Transverse colon (tissue), 4 donors: ENCODE measurements at regions not wholly inside any gene's neighbourhood (a gene's known extent, or its start where the extent isn't known, plus 50 kb on each side); places are given as distances from the start of the nearest gene placed in this dataset.

Experiments used
- DNase-seq: peaks from one replicate; pipeline ENCODE4 v3.0.0-alpha.2; 2019
- H3K27ac ChIP-seq, 4 donors: fragments of 200-600 bp; sonication (generic); 2 replicates each; pipeline ENCODE4 v1.5.1; 2016 to 2018; ENCODE audit warnings: inconsistent platforms in 4 of 4
- H3K27me3 ChIP-seq: fragments of 200-600 bp; sonication (generic); 2 replicates; pipeline ENCODE4 v1.5.1; 2017; ENCODE audit warnings: inconsistent platforms
- H3K36me3 ChIP-seq, 4 donors: fragments of 200-600 bp; sonication (generic); 2 replicates each; pipeline ENCODE4 v1.5.1; 2017 to 2019; ENCODE audit warnings: inconsistent platforms in 4 of 4
- H3K4me1 ChIP-seq, 4 donors: fragments of 200-600 bp; sonication (generic); 2 replicates each; pipeline ENCODE4 v1.5.1; 2017 to 2020; ENCODE audit warnings: inconsistent platforms in 4 of 4
- H3K4me3 ChIP-seq, 4 donors: fragments of 200-600 bp; sonication (generic); 1 replicate in 1 of 4; 2 replicates in 3 of 4; pipeline versions ENCODE4 v1.5.1 to v1.6.1; 2017 to 2019; ENCODE audit warnings: inconsistent platforms in 4 of 4
- H3K9me3 ChIP-seq, 2 donors: fragments of 200-600 bp; sonication (generic); 2 replicates each; pipeline ENCODE4 v1.5.1; 2017 to 2019; ENCODE audit warnings: inconsistent platforms in 2 of 2
- CTCF ChIP-seq, 5 experiments: fragments of 200-600 bp in 3 of 5; fragments of 450-650 bp in 2 of 5; sonication (generic) in 3 of 5; IDR thresholded peaks; 1 replicate in 2 of 5; 2 replicates in 3 of 5; pipeline ENCODE4 v1.5.1; 2016 to 2017; ENCODE audit warnings: antibody characterized with exemption in 5 of 5, inconsistent platforms in 3 of 5, mild to moderate bottlenecking in 2 of 5, moderate library complexity in 1 of 5
- EP300 ChIP-seq: sonication (generic); formaldehyde crosslinking; IDR thresholded peaks from one replicate; pipeline ENCODE4 v1.6.1; 2017; ENCODE audit warnings: antibody characterized with exemption, low read depth
- POLR2A ChIP-seq: fragments of 450-650 bp; IDR thresholded peaks from one replicate; pipeline ENCODE4 v1.6.1; 2016; ENCODE audit warnings: antibody characterized with exemption, mild to moderate bottlenecking, moderate library complexity
- POLR2AphosphoS5 ChIP-seq, 3 donors: sonication (generic); formaldehyde crosslinking; IDR thresholded peaks; one replicate each; pipeline ENCODE4 v1.6.1; 2016; ENCODE audit warnings: antibody characterized with exemption in 3 of 3
- WGBS, 2 donors: methylation state at CpG; one replicate each; pipeline ENCODE4 v1.1.5; 2018; ENCODE audit warnings: low coverage in 1 of 2; 5-methylcytosine and 5-hydroxymethylcytosine counted together
- in situ Hi-C, 4 donors: fragments of 200-750 bp; cut with MboI; loops; one replicate each; pipeline versions ENCODE4 v1.15.0 to v1.15.1; 2017; ENCODE audit warnings: low sequenced_read_pairs in 3 of 4, low pct_ligation_motif_present in 1 of 4, low pct_unique_long_range_greater_than_20kb in 1 of 4
- intact Hi-C: fragments of 100-400 bp; cut with DNase I; formaldehyde crosslinking; loops from one replicate; pipeline ENCODE4 v1.15.1; 2023; ENCODE audit warnings: low total_unique reads

GRCh38 chr4:27602172-27602571 lies 741.5 kb downstream of the STIM2 start:
- Histone ChIP-seq H3K27ac (no peak overlapping the region), H3K27me3 (no peaks in the 10 kb centered on the region), H3K9me3 (no peaks in the 10 kb centered on the region), H3K4me1 (no peaks in the 10 kb centered on the region), H3K4me3 (no peak overlapping the region), H3K36me3 (no peaks in the 10 kb centered on the region)
- TF ChIP-seq CTCF (IDR thresholded peaks at IDR 0.05) (no peak), POLR2A (no peak), POLR2AphosphoS5 (IDR thresholded peaks at IDR 0.05) (no peak), EP300 (no peak)
- no peak for DNase-seq
- intact Hi-C loops (no loop called here), in situ Hi-C loops (no loop called here)

GRCh38 chr4:27604692-27605091 lies 744.1 kb downstream of the STIM2 start:
- in situ Hi-C loops (no loop called here), intact Hi-C loops (no loop called here)
- H3K4me3 ChIP-seq = no peak overlapping the region
- no peaks in the 10 kb centered on the region for H3K4me1 ChIP-seq
- H3K36me3 ChIP-seq = no peaks in the 10 kb centered on the region
- H3K27ac ChIP-seq = no peak overlapping the region
- no peak for DNase-seq
- H3K9me3 ChIP-seq = no peaks in the 10 kb centered on the region
- TF ChIP-seq POLR2AphosphoS5 (IDR thresholded peaks at IDR 0.05) = no peak
- TF ChIP-seq POLR2A = no peak
- 81 to 85% methylated on average over 3 of the region's 3 CpGs for WGBS, 2 donors
- H3K27me3 ChIP-seq = no peaks in the 10 kb centered on the region

GRCh38 chr4:27616166-27616565 lies 755.5 kb downstream of the STIM2 start:
- DNase-seq = no peak
- in situ Hi-C loops = no loop called here
- intact Hi-C loops = no loop called here

GRCh38 chr4:27619435-27619834 lies 758.8 kb downstream of the STIM2 start:
- intact Hi-C loops (no loop called here), in situ Hi-C loops (no loop called here)
- no peaks in the 10 kb centered on the region for H3K9me3 ChIP-seq
- no peaks in the 10 kb centered on the region for H3K4me1 ChIP-seq
- no peak for DNase-seq
- H3K27ac ChIP-seq = no peak overlapping the region
- no peaks in the 10 kb centered on the region for H3K27me3 ChIP-seq
- no peak for TF ChIP-seq POLR2A
- TF ChIP-seq CTCF (IDR thresholded peaks at IDR 0.05) = no peak
- TF ChIP-seq EP300 = no peak
- no peak for TF ChIP-seq POLR2AphosphoS5 (IDR thresholded peaks at IDR 0.05)
- no peak overlapping the region for H3K4me3 ChIP-seq
- no peaks in the 10 kb centered on the region for H3K36me3 ChIP-seq

More at GRCh38 chr4:27616166-27616565, 755.5 kb downstream of the STIM2 start:
- Histone ChIP-seq H3K27me3 (no peaks in the 10 kb centered on the region), H3K27ac (no peak overlapping the region), H3K36me3 (no peaks in the 10 kb centered on the region), H3K9me3 (no peaks in the 10 kb centered on the region), H3K4me1 (no peaks in the 10 kb centered on the region), H3K4me3 (no peak overlapping the region)
- no peak for TF ChIP-seq EP300

- Histone ChIP-seq H3K9me3 (no peaks in the 10 kb centered on the region), H3K4me1 (no peaks in the 10 kb centered on the region), H3K4me3 (no peak overlapping the region), H3K27me3 (no peaks in the 10 kb centered on the region), H3K36me3 (no peaks in the 10 kb centered on the region), H3K27ac (no peak overlapping the region)
- TF ChIP-seq POLR2AphosphoS5 (IDR thresholded peaks at IDR 0.05) (no peak), EP300 (no peak), POLR2A (no peak), CTCF (IDR thresholded peaks at IDR 0.05) (no peak)
- intact Hi-C loops (no loop called here), in situ Hi-C loops (no loop called here)
- DNase-seq = no peak
Observed at GRCh38 chr4:27620886-27621285, 760.2 kb downstream of the STIM2 start.

- Histone ChIP-seq H3K4me1 (no peaks in the 10 kb centered on the region), H3K27me3 (no peaks in the 10 kb centered on the region), H3K27ac (no peak overlapping the region), H3K36me3 (no peaks in the 10 kb centered on the region), H3K9me3 (no peaks in the 10 kb centered on the region), H3K4me3 (no peak overlapping the region)
- no peak for DNase-seq
- intact Hi-C loops = no loop called here
- TF ChIP-seq CTCF (IDR thresholded peaks at IDR 0.05) = no peak
- no peak for TF ChIP-seq EP300
- TF ChIP-seq POLR2A = no peak
- no peak for TF ChIP-seq POLR2AphosphoS5 (IDR thresholded peaks at IDR 0.05)
- in situ Hi-C loops = no loop called here
Observed at GRCh38 chr4:27624749-27625148, 764.1 kb downstream of the STIM2 start.
